WI38 (cell line): ENCODE measurements at regions not wholly inside any gene's neighbourhood (a gene's known extent, or its start where the extent isn't known, plus 50 kb on each side); places are given as distances from the start of the nearest gene placed in this dataset.

Experiments used
- H3K4me3 ChIP-seq: 2 replicates; pipeline ENCODE4 v1.5.1; 2011; ENCODE audit warnings: low read depth, mild to moderate bottlenecking, control low read depth, low read length
- TF ChIP-seq, protein P1 (sequence below): IDR thresholded peaks from 2 replicates; pipeline ENCODE4 v1.5.1; 2012; ENCODE audit warnings: low read depth, mild to moderate bottlenecking, control low read depth, low read length

DNA sequence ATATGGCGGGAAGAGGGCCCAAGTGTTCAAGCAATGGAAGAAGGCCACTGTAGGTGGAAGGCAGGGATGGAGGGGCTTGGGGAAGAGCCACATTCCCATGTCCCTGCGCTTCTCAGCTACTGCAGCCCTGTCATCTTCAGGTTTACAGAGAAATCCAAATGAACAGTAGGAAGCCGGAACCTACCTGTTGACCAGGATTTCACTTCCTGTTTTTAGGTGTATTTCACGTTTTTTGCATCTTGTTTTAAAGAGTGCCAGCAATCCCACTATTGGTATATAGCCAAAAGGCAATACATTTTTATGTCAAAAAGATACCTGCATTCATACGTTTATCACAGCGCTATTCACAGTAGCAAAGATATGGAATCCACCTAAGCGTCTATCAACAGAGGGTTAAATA is 159.2 kb downstream of the SLC35B3 start:
- TF ChIP-seq, protein P1, sequence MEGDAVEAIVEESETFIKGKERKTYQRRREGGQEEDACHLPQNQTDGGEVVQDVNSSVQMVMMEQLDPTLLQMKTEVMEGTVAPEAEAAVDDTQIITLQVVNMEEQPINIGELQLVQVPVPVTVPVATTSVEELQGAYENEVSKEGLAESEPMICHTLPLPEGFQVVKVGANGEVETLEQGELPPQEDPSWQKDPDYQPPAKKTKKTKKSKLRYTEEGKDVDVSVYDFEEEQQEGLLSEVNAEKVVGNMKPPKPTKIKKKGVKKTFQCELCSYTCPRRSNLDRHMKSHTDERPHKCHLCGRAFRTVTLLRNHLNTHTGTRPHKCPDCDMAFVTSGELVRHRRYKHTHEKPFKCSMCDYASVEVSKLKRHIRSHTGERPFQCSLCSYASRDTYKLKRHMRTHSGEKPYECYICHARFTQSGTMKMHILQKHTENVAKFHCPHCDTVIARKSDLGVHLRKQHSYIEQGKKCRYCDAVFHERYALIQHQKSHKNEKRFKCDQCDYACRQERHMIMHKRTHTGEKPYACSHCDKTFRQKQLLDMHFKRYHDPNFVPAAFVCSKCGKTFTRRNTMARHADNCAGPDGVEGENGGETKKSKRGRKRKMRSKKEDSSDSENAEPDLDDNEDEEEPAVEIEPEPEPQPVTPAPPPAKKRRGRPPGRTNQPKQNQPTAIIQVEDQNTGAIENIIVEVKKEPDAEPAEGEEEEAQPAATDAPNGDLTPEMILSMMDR = no peak
- H3K4me3 ChIP-seq = no peak overlapping the region

DNA sequence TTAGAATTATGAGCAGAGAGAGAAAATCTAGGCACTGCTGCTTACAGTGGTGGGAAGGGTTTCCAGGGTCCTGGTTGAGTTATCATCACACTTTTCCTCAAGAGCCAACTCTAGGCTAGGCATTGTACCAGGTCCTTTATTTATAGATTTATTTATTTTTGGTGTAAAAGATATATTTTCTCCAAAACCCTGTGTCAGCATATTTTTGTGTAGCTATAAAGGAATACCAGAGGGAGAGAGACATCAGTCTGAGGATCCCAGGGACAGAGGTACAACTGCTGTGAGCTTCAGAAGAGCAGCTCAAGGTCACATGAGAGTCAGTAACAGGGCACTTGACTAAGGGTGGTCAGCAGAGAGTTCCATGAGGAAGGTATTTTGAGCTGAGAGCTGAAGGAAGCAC is 159.7 kb downstream of the SLC35B3 start:
- H3K4me3 ChIP-seq = no peak overlapping the region
- TF ChIP-seq, protein P1 = no peak

DNA sequence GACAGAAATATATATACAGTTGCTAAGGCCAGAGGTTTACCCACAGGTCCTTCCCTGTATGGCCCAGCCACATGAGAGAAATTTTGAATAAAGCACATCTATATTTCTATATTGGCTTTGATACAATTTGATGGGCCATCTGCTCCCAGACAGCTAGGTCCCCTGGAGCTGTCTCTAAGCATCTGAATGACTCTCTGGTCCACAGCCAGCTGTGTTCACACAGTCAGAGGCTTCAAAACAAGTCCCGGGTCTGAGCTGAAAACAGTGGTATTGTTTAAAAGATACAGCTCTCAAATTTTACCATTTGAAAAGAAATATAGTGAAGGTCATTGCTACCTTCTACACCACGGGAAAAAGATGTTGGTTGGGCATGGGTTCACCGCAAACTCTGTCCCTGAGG is 161.1 kb downstream of the SLC35B3 start:
- H3K4me3 ChIP-seq = no peak overlapping the region
- TF ChIP-seq, protein P1 = no peak

DNA sequence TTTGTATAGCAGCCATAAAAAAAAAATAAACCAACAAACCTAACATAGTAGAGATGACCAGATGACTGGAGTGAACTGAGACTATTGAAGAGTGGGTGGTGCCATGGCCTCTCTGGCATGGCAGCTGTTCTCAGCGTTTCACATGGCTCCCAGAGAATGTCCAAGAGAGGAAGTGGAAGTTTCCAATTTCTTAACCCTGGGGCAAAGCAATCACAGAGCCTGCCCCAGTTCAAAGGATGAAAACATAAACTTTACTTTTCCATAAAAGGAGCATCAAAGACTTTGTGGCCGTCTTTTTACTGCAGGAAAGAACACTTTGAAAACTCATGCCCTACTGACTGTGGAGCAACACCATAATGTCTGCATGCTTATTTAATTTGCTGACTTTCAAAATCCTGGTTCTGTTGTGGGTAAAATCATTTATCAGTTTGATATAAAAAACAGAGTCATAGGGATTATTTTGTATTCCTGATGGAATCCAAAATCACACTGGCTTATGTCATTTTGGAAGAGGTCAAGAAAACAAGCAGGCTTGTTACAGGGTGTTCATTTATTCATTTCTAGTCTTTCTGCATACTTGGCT is 165.4 kb downstream of the SLC35B3 start:
- no peak overlapping the region for H3K4me3 ChIP-seq
- TF ChIP-seq, protein P1 = no peak

DNA sequence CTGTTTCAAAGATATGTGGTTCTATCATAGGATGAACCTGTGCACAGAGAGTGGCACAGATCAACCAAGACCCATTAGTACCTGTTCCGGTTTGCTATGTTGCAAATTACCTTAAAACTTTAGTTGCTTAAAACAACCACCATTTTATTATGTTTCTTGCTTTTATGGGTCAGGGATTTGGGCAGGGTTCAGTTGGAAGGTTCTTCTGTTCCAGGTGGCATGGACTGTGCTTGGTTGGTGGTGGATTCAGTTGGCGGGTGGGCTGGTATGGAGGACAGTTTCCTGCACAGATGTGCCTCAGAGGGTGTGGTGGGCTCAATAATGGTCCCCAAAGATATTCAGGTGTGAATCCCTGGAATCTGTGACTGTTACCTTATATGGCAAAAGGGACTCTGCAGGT is 166.3 kb downstream of the SLC35B3 start:
- no peak overlapping the region for H3K4me3 ChIP-seq
- TF ChIP-seq, protein P1 = no peak

DNA sequence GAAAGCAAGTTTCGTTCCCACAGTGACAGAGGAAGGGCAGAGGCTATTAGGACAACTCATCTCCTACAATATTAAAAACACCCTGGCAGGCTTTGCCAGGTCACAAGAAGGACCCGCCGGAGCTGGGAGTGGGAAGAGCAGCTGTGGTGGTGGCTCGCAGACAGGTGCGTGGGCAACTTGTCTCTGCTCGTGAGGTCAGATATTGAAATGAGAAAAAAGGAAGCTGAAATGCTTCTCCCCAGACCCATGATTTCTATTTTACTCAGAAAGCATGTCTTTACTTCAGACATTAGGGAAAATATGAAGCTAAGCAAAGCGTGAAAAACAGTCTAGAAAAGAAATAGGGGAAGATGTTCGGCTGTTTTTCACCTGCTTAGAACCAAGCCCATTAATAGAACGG is 166.3 kb upstream of the EEF1E1 start:
- TF ChIP-seq, protein P1 = no peak
- H3K4me3 ChIP-seq = no peak overlapping the region

DNA sequence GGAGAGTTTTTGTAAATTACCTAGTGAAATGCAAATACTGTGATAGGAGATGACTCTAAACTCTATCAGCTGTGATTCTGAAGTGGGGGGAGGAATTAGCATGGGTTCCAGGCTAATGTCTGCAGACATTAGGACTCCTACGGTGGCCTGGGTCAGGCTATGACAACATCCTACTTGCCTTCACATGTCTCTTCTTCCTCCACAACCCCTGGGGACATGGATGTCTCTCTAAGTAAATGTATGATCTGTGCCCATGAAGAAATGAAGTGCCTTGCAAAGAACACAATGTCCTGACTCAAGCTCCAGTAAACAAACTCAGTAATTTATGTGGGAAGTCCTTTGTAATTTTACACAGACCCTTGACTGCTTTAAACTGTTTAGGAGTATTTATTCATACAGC is 165.8 kb upstream of the EEF1E1 start:
- no peak overlapping the region for H3K4me3 ChIP-seq
- TF ChIP-seq, protein P1 = no peak
